ELF-1 (cell line): ENCODE measurements at regions not wholly inside any gene's neighbourhood (a gene's known extent, or its start where the extent isn't known, plus 50 kb on each side); places are given as distances from the start of the nearest gene placed in this dataset.

Experiments
- DNase-seq: peaks from one replicate; pipeline ENCODE4 v3.0.0-alpha.2; 2016; ENCODE audit warnings: low read depth, low spot score

- no peak for DNase-seq
Measured at GRCh38 chr4:147312376-147313046, 168.4 kb upstream of the EDNRA start.

- no peak for DNase-seq
Measured at GRCh38 chr4:147313108-147313507, 167.8 kb upstream of the EDNRA start.

- DNase-seq = no peak
Measured at GRCh38 chr4:147318586-147318985, 162.3 kb upstream of the EDNRA start.

GRCh38 chr4:147325571-147325981, 155.3 kb upstream of the EDNRA start:
- no peak for DNase-seq

- DNase-seq = no peak
Measured at GRCh38 chr4:147326591-147326990, 154.3 kb upstream of the EDNRA start.

GRCh38 chr4:147327322-147327721, 153.6 kb upstream of the EDNRA start:
- DNase-seq = no peak

GRCh38 chr4:147328189-147328588, 152.7 kb upstream of the EDNRA start:
- no peak for DNase-seq

- no peak for DNase-seq
Measured at GRCh38 chr4:147328756-147329446, 152.0 kb upstream of the EDNRA start.

GRCh38 chr4:147332091-147332490, 148.8 kb upstream of the EDNRA start:
- DNase-seq = no peak

- DNase-seq = no peak
Measured at GRCh38 chr4:147334478-147334877, 146.4 kb upstream of the EDNRA start.

GRCh38 chr4:147335183-147335582, 145.7 kb upstream of the EDNRA start:
- DNase-seq = no peak

- no peak for DNase-seq
Measured at GRCh38 chr4:147336252-147336651, 144.6 kb upstream of the EDNRA start.

GRCh38 chr4:147339100-147339499, 141.8 kb upstream of the EDNRA start:
- DNase-seq = no peak

- no peak for DNase-seq
Measured at GRCh38 chr4:147340111-147340510, 140.8 kb upstream of the EDNRA start.

GRCh38 chr4:147340591-147341120, 140.2 kb upstream of the EDNRA start:
- no peak for DNase-seq

- no peak for DNase-seq
Measured at GRCh38 chr4:147343692-147344091, 137.2 kb upstream of the EDNRA start.

- no peak for DNase-seq
Measured at GRCh38 chr4:147345662-147346061, 135.2 kb upstream of the EDNRA start.

GRCh38 chr4:147347217-147347616, 133.7 kb upstream of the EDNRA start:
- DNase-seq = no peak

- DNase-seq = no peak
Measured at GRCh38 chr4:147349193-147349592, 131.7 kb upstream of the EDNRA start.

GRCh38 chr4:147351083-147351787, 129.7 kb upstream of the EDNRA start:
- DNase-seq = no peak

- DNase-seq = no peak
Measured at GRCh38 chr4:147354237-147354636, 126.7 kb upstream of the EDNRA start.

- no peak for DNase-seq
Measured at GRCh38 chr4:147355032-147355656, 125.8 kb upstream of the EDNRA start.
